C4-2B (cell line): ENCODE measurements at regions not wholly inside any gene's neighbourhood (a gene's known extent, or its start where the extent isn't known, plus 50 kb on each side); places are given as distances from the start of the nearest gene placed in this dataset.

Experiments
- ZFX ChIP-seq: fragments of 450-650 bp; IDR thresholded peaks from 2 replicates; pipeline ENCODE4 v1.6.1; 2017
- TF ChIP-seq, protein P1 (sequence below): fragments of 450-650 bp; conservative IDR thresholded peaks from 2 replicates; pipeline ENCODE4 v1.5.1; 2017; ENCODE audit warnings: mild to moderate bottlenecking

DNA sequence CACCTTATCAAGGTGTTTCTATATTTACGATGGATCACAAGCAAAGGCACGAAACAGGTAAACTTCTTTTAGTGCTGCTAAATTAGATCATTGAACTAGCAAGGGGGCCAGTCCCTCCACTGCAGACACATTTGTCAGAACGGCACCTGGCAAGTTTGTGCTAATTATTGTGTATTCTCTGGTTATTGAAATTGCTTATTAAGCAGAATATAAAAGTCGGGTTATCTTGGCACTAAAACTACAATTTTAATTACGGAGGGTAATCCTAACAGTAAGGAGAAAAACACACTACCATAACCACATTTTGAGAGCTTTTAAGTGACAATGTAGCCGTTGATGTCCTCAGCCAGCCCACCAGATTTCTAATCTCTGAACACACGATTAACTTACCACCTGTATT is 118.9 kb upstream of the BTN3A2 start:
- TF ChIP-seq, protein P1, sequence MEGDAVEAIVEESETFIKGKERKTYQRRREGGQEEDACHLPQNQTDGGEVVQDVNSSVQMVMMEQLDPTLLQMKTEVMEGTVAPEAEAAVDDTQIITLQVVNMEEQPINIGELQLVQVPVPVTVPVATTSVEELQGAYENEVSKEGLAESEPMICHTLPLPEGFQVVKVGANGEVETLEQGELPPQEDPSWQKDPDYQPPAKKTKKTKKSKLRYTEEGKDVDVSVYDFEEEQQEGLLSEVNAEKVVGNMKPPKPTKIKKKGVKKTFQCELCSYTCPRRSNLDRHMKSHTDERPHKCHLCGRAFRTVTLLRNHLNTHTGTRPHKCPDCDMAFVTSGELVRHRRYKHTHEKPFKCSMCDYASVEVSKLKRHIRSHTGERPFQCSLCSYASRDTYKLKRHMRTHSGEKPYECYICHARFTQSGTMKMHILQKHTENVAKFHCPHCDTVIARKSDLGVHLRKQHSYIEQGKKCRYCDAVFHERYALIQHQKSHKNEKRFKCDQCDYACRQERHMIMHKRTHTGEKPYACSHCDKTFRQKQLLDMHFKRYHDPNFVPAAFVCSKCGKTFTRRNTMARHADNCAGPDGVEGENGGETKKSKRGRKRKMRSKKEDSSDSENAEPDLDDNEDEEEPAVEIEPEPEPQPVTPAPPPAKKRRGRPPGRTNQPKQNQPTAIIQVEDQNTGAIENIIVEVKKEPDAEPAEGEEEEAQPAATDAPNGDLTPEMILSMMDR: no peak
- no peak for TF ChIP-seq ZFX
